Keratinocyte (primary cell): ENCODE measurements at regions not wholly inside any gene's neighbourhood (a gene's known extent, or its start where the extent isn't known, plus 50 kb on each side); places are given as distances from the start of the nearest gene placed in this dataset.

Experiments
- EZH2 ChIP-seq: IDR thresholded peaks from one replicate; pipeline ENCODE4 v1.6.1; 2012; ENCODE audit warnings: inconsistent platforms, mild to moderate bottlenecking, low read length, moderate library complexity
- TF ChIP-seq, protein P1 (sequence below), 3 experiments: IDR thresholded peaks in 1 of 3; conservative IDR thresholded peaks in 1 of 3; optimal IDR thresholded peaks in 1 of 3; 2 replicates in 2 of 3; 3 replicates in 1 of 3; pipeline versions ENCODE3 to v1.5.1; 2011; ENCODE audit warnings: low read length in 3 of 3, mild to moderate bottlenecking in 3 of 3, moderate library complexity in 2 of 3, control low read depth in 1 of 3, inconsistent platforms in 1 of 3; ENCODE audit not compliant: insufficient read depth in 2 of 3; ENCODE audit errors: extremely low read depth in 1 of 3

DNA sequence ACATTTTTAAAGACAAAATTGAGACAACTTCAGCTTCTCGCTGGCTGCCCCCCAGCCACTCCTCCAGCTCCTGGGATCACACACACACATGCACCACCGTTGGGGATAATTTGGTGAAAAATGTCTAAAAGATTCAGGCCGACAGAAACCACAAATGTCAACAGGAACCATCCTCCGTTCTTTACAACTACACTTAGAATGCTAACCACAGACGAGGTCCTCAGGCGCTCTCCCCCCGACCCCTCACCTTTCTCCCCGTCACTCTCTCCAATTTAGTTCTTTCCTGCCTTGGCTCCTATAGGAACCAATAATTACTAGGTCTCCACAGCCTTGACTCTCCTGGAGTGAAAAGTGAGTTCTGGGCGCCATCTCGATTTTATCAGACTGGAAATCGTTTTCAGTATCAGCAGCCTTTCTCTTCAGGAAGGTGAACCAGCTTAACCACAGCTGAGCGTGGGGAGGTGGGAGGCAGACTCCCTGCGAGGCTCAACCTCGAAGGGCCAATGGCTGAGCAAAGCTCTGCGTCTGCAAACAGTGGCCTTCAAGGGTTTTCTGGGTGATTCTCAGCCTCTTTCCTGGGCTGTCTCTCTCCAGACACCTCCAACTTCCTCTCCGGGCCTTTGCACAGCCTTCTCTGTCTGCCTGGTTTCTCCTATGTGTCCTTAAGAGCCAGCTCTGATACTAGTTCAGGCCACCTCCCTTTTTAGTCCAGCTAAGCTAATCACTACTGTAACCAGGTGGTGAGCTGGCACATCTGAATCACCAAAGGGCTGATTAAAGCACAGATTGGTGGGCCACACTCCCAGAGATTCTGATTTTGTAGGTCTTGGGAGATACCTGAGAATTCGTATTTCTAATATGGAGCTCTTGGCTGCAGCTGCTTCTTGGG is 115.7 kb upstream of the COPS8 start:
- TF ChIP-seq, protein P1, sequence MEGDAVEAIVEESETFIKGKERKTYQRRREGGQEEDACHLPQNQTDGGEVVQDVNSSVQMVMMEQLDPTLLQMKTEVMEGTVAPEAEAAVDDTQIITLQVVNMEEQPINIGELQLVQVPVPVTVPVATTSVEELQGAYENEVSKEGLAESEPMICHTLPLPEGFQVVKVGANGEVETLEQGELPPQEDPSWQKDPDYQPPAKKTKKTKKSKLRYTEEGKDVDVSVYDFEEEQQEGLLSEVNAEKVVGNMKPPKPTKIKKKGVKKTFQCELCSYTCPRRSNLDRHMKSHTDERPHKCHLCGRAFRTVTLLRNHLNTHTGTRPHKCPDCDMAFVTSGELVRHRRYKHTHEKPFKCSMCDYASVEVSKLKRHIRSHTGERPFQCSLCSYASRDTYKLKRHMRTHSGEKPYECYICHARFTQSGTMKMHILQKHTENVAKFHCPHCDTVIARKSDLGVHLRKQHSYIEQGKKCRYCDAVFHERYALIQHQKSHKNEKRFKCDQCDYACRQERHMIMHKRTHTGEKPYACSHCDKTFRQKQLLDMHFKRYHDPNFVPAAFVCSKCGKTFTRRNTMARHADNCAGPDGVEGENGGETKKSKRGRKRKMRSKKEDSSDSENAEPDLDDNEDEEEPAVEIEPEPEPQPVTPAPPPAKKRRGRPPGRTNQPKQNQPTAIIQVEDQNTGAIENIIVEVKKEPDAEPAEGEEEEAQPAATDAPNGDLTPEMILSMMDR (optimal IDR thresholded peaks at IDR 0.05 in 1 of 3, IDR thresholded peaks at IDR 0.05 in 1 of 3, conservative IDR thresholded peaks at IDR 0.05 in 1 of 3; ENCODE audit: extremely low read depth in 1 of 3, insufficient read depth in 2 of 3, low read length in 3 of 3), result no peak
- TF ChIP-seq EZH2, result no peak
